Panc1 (cell line): ENCODE measurements at regions not wholly inside any gene's neighbourhood (a gene's known extent, or its start where the extent isn't known, plus 50 kb on each side); places are given as distances from the start of the nearest gene placed in this dataset.

Experiments used
- CTCF ChIP-seq: fragments of 450-650 bp; IDR thresholded peaks from 2 replicates; pipeline ENCODE4 v1.5.1; 2017; ENCODE audit warnings: mild to moderate bottlenecking
- SIN3A ChIP-seq: IDR thresholded peaks from 2 replicates; pipeline ENCODE4 v1.6.1; 2012; ENCODE audit warnings: low read depth, mild to moderate bottlenecking, low read length, moderate library complexity, borderline replicate concordance; ENCODE audit not compliant: insufficient read depth
- TCF7L2 ChIP-seq: IDR thresholded peaks from 2 replicates; pipeline ENCODE4 v1.6.1; 2011; ENCODE audit warnings: mild to moderate bottlenecking, low read depth, low read length, inconsistent platforms

DNA sequence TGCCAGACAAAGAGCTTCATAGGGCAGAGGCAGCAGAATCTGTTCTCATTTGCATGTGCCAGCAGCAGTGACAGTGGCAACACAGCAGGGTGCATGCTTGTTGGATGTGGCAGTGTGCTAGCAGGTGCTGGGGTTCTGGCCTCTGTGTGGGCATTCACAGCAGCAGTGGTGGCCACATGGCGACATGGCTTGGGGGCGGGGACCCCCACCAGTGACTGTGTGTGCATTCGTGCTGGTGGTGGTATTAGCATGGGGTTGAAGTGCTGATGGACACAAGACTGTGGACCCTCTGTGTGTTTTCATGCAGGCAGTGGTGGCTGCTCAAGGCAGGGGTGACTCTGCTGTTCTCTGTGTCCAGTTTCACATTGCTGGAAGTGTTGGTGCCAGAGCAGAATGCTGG is 183.2 kb upstream of the PDE4D start:
- TF ChIP-seq CTCF (no peak), TCF7L2 (no peak), SIN3A (no peak)
